Effector CD8-positive, alpha-beta T cell (primary cell): ENCODE measurements at regions not wholly inside any gene's neighbourhood (a gene's known extent, or its start where the extent isn't known, plus 50 kb on each side); places are given as distances from the start of the nearest gene placed in this dataset.

Experiments
- DNase-seq: peaks from one replicate; lab custom pipeline; 2025; lab: John Stamatoyannopoulos, UW

GRCh38 chr7:155202106-155202871, 95.4 kb upstream of the INSIG1 start:
- no peak for DNase-seq

DNA sequence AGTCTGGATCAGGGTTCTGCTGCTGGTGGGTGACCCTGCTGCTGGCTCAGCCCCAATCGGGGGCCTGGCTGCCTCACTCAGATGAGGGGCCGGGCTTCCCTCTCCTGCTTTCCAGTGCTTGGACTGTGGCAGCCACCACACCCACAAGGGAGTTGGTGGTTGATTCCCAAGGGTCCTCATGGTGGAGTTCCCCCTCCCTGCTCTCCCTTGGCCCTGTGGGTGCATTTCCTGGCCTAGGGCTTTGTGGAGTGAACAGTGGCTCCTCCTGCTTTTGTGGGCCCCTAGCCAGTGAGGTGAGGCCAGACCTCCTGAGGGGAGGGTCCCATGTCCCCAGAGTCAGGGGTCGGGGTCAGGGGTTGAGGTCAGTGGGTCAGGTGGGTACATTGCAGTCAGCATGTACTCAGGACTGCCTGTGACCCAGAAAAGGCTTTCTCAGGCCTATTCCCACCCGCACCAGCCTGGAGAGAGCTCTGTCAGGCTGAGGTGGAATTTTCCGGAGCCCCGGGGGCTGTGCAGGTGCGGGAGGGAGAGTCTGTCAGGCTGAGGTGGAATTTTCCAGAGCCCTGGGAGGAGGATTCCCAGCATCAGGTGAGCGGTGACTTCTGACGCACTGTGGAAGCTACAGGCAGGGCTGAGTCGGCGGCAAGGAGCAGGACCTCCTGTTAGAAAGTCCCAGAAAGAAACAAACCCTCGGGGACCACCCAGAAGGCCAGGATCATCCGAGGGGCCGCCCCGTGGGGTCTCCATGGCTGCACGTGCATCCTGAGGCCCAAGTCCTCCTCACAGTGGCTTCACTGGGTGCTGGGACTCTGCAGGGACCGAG, 94.4 kb upstream of the INSIG1 start:
- DNase-seq: no peak

DNA sequence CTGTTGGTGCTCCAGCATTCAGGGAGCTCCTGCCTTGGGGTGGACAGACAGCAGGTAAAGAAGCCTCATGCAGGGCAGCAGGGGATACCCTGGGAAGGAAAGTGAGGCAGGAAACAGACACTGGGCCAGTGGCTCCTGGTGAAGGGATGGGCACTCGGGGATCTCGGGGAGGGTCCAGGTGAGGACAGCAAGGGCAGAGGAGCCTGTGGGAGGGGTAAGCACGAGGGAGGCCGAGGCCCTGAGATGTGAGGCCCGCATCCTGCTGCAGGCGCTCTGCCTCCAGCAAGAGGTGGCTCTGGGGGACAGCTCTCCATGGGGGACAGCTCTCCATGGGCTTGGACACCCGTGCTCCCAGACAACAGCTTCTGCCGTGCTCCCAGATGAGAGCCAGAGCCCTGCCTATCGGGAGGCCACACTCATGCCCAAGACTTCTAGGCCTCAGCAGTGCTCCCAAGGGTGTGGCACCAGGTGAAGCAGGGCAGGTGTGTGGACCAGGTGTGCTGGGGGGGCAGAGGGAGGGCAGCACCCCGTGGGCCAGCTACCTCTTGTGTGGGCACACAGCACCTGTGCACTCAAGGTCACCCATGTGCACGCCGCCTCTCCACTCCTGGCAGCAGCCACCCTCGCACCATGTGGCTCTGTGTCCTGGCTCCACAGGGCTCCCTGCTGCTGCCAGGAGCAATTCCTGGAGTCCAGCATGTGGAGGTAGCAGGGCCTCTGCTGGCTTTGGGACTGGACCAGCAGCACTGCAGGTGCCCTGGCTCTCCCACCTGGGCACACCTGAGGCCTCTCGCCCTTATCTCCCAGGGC, 93.6 kb upstream of the INSIG1 start:
- no peak for DNase-seq

DNA sequence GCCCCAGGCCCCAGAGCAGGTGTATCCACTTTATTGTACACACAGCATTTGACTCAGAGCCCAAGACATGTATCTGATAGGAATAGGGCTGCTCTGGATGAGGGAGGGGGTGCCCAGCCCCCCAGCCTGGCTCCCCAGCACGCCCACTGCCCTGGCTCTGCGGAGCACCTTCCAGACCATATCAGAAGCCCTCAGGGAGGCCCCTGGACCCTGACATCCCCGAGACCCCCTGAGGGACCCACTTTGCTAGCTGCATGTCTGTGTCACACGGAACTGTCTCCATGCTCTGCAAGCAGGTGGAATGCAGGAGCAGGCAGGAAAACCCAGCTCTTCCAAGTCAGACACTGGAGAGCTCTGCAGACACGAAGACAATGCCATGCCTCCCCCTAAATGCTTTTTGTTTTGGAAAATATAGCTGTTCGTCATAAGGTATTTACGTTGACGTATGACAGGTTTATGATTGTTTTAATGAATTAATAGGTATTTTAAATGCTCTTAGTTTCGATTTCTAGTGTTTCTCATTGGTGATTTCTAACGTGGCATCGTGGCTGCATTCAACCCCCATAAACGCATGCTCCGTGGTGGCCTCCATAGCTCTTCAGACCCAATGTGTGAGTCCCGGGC, 92.8 kb upstream of the INSIG1 start:
- DNase-seq: no peak

DNA sequence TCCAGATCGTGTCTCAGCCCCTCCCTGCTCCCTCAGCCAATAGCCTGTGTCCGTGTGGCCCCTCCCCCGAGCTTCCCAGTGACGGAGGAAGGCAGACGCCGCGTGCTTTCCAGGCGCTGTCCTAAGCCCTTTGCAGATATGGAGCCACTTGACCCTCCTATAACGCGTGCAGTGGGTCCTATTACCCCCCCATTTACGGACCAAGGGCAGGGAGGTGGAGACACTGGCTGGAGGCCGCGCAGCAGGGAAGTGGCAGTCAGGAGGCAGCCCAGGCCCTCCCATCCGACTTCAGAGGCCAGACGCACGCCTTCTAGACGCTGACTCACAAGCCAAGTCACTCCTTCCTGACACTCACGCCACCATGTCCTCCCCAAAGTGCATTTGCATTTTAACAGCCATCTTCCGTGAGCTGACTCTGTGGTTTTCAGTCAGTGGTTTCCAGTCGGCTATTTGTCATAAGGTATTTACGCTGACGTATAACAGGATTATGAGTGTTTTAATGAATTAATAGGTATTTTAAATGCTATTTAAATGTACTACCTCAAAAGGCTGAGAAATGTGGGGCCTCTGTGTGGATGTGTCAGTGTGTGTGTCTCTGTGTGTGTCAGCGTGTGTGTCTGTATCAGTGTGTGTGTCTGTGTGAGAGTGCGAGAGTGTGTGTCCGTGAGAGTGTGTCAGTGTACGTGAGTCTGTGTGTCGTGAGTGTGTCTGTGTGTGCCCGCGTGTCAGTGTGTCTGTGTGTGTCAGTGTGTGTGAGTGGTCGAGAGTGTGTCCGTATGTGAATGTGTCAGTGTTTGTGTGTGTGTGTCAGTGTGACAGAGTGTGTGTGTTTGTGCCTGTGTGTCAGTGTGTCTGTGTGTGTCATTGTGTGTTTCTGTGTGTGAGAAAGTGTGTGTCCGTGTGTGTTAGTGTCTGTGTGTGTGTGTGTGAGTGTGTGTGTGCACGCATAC, 92.0 kb upstream of the INSIG1 start:
- DNase-seq: peak; percentile 54

DNA sequence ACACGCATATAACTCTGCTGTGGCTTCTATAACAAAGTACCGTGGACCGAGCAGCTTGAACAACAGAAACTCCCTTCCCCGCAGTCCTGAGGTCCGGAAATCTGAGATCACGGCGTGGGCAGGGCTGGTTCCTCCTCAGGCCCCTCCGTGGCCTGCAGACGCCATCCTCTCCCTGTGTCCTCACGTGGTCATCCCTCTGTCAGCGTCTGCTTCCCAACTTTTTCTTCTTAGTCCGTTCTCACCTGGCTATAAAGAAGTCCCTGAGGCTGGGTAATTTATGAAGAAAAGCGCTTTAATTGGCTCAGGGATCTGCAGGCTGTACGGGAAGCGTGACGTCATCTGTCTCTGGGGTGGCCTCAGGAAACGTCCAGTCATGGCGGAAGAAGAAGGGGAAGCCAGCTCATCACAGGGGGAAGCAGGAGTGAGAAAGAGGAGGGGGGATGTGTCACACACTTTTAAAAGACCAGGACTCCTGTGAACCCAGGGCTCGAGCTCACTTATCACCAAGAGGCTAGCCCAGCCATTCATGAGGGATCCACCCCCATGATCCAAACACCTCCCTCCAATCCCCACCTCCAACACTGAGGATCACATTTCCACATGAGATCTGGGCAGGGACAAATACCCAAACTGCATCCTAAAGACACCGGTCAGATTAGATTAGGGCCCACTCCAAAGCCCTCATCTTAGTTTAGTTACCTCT, 91.2 kb upstream of the INSIG1 start:
- peak; percentile 9 for DNase-seq

GRCh38 chr7:155207326-155208002, 90.2 kb upstream of the INSIG1 start:
- DNase-seq: no peak

- DNase-seq: no peak
Measured at GRCh38 chr7:155208681-155209477, 88.8 kb upstream of the INSIG1 start.

DNA sequence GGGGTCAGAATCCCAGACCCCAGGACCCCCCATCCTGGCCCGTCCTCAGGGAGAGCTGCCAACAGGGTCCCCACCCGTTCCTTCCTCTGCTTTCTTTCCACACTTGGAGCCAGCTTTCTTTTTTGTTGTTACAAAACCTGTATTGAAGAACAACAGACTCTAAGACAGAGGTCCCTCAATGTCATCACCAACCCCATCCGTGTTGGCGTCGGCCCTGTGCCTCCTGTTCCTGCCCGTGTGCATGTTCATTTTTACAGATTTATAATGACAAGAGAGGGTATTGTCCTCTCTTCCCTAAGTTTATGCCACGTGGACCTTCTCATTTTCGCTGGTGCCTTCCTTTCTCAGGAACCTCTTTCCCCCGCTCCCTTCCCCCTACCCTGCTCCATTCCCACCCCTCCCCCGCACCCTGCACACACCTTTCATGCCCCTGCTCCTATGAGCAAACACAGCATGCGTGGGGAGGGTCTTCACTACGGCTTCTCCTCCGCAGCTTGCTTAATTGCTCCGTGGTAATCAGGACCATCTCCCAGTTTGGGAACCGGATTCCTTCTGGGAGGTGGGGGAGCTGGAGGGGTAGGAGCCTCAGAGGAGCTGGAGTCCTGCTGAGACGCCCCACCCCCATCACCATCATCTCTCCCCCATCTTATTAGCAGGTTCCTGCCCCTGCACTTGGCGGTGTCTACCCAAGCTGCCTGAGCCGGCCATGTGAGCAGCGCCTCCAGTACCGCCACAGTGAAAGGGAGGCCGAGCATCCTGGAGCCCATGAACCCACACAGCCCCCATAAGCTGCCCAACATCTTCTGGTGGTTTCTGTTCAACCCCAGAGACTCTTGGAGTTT, 88.0 kb upstream of the INSIG1 start:
- no peak for DNase-seq

GRCh38 chr7:155210356-155210755, 87.3 kb upstream of the INSIG1 start:
- no peak for DNase-seq

- no peak for DNase-seq
Measured at GRCh38 chr7:155211173-155211572, 86.5 kb upstream of the INSIG1 start.

- DNase-seq: no peak
Measured at GRCh38 chr7:155211761-155212160, 85.9 kb upstream of the INSIG1 start.

DNA sequence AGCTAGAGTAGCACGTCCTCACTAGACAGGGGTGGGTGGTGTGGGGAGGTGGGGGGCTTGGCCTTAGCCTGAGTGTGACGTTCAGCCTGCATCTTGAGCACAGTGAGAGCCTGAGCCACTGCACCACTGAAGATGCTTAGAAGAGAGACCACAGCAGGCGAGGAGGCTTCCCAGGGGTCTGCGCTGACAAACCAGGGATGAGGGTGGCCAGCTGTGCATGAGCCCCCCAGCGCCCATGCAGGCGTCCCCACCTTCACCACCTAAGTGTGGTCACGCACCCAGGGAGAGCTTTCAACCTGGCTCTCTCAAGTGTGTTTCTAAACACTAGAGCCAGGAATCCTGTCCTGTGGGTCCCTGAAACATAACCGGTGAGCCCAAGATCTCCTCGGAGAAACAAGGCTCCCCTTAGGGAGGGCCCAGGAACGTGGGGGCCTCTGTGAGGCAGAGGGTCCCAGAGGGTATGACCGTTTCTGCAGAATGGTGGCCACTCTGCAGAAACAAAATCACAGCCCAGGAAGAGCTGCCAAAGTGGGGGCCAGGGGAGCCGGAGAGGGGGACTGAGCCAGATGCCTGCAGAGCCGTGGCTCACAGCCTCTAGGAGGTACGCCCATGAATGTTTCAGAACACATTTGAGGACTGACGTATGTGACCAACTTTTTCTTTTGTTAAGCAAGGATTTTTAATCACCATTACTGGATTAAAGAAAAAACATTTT, 85.2 kb upstream of the INSIG1 start:
- no peak for DNase-seq

- DNase-seq: no peak
Measured at GRCh38 chr7:155213385-155213784, 84.3 kb upstream of the INSIG1 start.

DNA sequence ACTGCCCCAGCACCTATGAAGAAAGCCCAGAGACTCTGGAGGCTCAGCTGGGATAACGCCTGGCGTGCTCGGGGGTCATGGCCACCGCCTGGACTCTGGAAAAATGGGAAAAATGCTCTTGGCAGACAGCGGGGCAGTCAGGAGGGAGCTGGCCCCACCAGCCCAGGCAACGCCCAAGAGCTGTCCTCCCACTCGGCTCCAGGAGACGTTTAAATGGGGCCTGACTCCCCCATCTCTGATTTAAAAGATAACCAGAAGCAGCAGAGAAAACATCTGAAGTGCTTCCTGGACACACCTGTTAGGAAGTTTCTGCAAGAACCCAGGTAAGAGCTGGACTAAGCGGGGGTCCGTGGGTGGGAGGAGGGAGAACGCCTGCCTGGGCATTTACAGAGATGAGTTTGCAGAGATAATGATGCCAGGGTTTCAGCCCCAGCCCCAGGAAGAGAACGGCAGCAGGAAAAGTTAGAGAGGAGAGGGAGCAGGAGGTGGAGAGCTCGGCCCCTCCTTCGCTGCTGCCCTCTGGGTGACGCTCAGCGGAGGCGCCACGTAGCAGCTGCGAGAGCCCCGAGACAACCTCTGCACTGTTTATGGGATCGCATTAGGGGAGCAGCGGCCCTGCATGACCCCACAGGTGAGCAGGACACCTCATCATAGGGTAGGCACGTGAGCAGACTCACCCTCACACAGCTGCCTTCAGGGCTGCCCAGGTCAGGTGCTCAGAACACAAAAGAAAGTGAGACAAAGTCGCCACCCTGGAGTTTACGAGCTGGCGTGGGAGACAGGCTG, 83.5 kb upstream of the INSIG1 start:
- DNase-seq: no peak

- no peak for DNase-seq
Measured at GRCh38 chr7:155215576-155216325, 81.9 kb upstream of the INSIG1 start.
